Right lobe of liver (tissue), 4 donors: ENCODE measurements at regions not wholly inside any gene's neighbourhood (a gene's known extent, or its start where the extent isn't known, plus 50 kb on each side); places are given as distances from the start of the nearest gene placed in this dataset.

Experiments
- CTCF ChIP-seq, 4 donors: fragments of 200-600 bp in 3 of 4; fragments of 450-650 bp in 1 of 4; IDR thresholded peaks; one replicate each; pipeline versions ENCODE4 v1.5.1 to v1.8.0; 2016 to 2022; ENCODE audit warnings: antibody characterized with exemption in 4 of 4, mild to moderate bottlenecking in 2 of 4
- POLR2A ChIP-seq: fragments of 450-650 bp; IDR thresholded peaks from one replicate; pipeline ENCODE4 v1.6.1; 2017; ENCODE audit warnings: antibody characterized with exemption, mild to moderate bottlenecking
- donor health status: DM: no; HTN: no; CAD: no.
- donor health status: DM: no; HTN: no; CAD: no.
- donor health status: DM: no; HTN: yes; CAD: no.

GRCh38 chr6:8930009-8930408 is 494.7 kb upstream of the SLC35B3 start:
- TF ChIP-seq CTCF (IDR thresholded peaks at IDR 0.05) (no peak), POLR2A (no peak)
